GM23338 (cell line): ENCODE measurements at regions not wholly inside any gene's neighbourhood (a gene's known extent, or its start where the extent isn't known, plus 50 kb on each side); places are given as distances from the start of the nearest gene placed in this dataset.

Source experiments
- CTCF ChIP-seq, 2 experiments: fragments of 200-600 bp in 1 of 2; sonication (generic) in 1 of 2; conservative IDR thresholded peaks; 2 replicates each; pipeline versions ENCODE4 v1.5.1 to v1.6.1; 2016 to 2017; ENCODE audit warnings: antibody characterized with exemption in 2 of 2, low read depth in 2 of 2, mild to moderate bottlenecking in 2 of 2, moderate library complexity in 1 of 2
- EZH2 ChIP-seq: fragments of 200-600 bp; sonication (generic); IDR thresholded peaks from one replicate; pipeline ENCODE4 v1.8.0; 2017; ENCODE audit warnings: antibody characterized with exemption, mild to moderate bottlenecking, low read depth; ENCODE audit not compliant: unreplicated experiment
- EZH2phosphoT487 ChIP-seq: fragments of 200-600 bp; sonication (generic); IDR thresholded peaks from one replicate; pipeline ENCODE4 v1.8.1; 2018; ENCODE audit warnings: antibody characterized with exemption; ENCODE audit not compliant: unreplicated experiment
- POLR2AphosphoS5 ChIP-seq: IDR thresholded peaks from 2 replicates; pipeline ENCODE4 v1.6.1; 2016; ENCODE audit warnings: antibody characterized with exemption, low read depth

- TF ChIP-seq CTCF (conservative IDR thresholded peaks at IDR 0.05; ENCODE audit: low read depth in 2 of 2) (no peak), EZH2 (no peak), EZH2phosphoT487 (no peak), POLR2AphosphoS5 (no peak)
Observed at GRCh38 chr10:4579844-4580243, 246.2 kb upstream of the AKR1E2 start.
